Ovary (tissue), 7 donors: ENCODE measurements at regions not wholly inside any gene's neighbourhood (a gene's known extent, or its start where the extent isn't known, plus 50 kb on each side); places are given as distances from the start of the nearest gene placed in this dataset.

Experiments
- DNase-seq, 5 donors: peaks; one replicate each; pipeline ENCODE4 v3.0.0-alpha.2; 2019 to 2020
- H3K27ac ChIP-seq, 2 donors: fragments of 200-600 bp; one replicate each; pipeline versions ENCODE4 v1.5.1 to v1.8.0; 2019 to 2022
- H3K27me3 ChIP-seq: fragments of 200-600 bp; one replicate; pipeline ENCODE4 v1.8.0; 2022
- H3K36me3 ChIP-seq: fragments of 200-600 bp; sonication (generic); one replicate; pipeline ENCODE4 v1.5.1; 2019
- H3K4me1 ChIP-seq: one replicate; pipeline ENCODE4 v1.8.1; 2013; ENCODE audit warnings: mild to moderate bottlenecking, moderate library complexity; ENCODE audit not compliant: insufficient read depth
- H3K4me3 ChIP-seq: fragments of 200-600 bp; sonication (generic); one replicate; pipeline ENCODE4 v1.5.1; 2017
- H3K9me3 ChIP-seq, 2 donors: fragments of 200-600 bp in 1 of 2; sonication (generic) in 1 of 2; one replicate each; pipeline versions ENCODE4 v1.5.1 to v1.8.1; 2013 to 2019; ENCODE audit warnings: mild to moderate bottlenecking in 1 of 2, moderate library complexity in 1 of 2
- CTCF ChIP-seq, 3 donors: fragments of 450-650 bp in 2 of 3; fragments of 200-600 bp in 1 of 3; IDR thresholded peaks; one replicate each; pipeline versions ENCODE4 v1.5.1 to v1.8.0; 2016 to 2022; ENCODE audit warnings: antibody characterized with exemption in 3 of 3, mild to moderate bottlenecking in 1 of 3
- EP300 ChIP-seq: sonication (generic); formaldehyde crosslinking; IDR thresholded peaks from one replicate; pipeline ENCODE4 v1.6.1; 2017; ENCODE audit warnings: antibody characterized with exemption
- POLR2A ChIP-seq: fragments of 450-650 bp; IDR thresholded peaks from one replicate; pipeline ENCODE4 v1.6.1; 2017; ENCODE audit warnings: antibody characterized with exemption, mild to moderate bottlenecking, moderate library complexity
- WGBS, 3 donors: extraction: QIAGEN DNeasy Blood & Tissue Kit in 1 of 3; methylation state at CpG; one replicate each; pipeline versions ENCODE4 v1.1.5 to v1.1.7; 2013 to 2017; 5-methylcytosine and 5-hydroxymethylcytosine counted together
- intact Hi-C, 4 donors: fragments of 100-400 bp; cut with DNase I; formaldehyde crosslinking; loops; one replicate each; pipeline versions ENCODE4 v1.11.0 to v1.15.1; 2022 to 2023
- donor health status: DM: no; HTN: no; CAD: no; lungs with moderate emphysema.
- donor health status: DM: no; HTN: no; CAD: no.
- donor health status: Bipolar disorder and iron deficiency.
- donor health status: DM: no; HTN: no; CAD: no.
- donor health status: DM: yes; HTN: yes; CAD: no.

GRCh38 chr10:69684020-69684980, 54.3 kb downstream of the FAM241B start:
- no peak for TF ChIP-seq CTCF (IDR thresholded peaks at IDR 0.05)
- no peak for TF ChIP-seq POLR2A
- no peak for TF ChIP-seq EP300
- H3K27ac ChIP-seq: no peak overlapping the region
- H3K27me3 ChIP-seq: no peaks in the 10 kb centered on the region
- H3K4me1 ChIP-seq: peaks cover 1% of the 10 kb centered on the region
- H3K9me3 ChIP-seq: no peaks in the 10 kb centered on the region
- DNase-seq: peak in 4 of 5 donors; percentile 34 to 73 (median 44)
- no peaks in the 10 kb centered on the region for H3K36me3 ChIP-seq
- intact Hi-C loops: no loop called here
- WGBS, 3 donors: 22 to 31% (median 24%) methylated on average over 17 of the region's 17 CpGs
- no peak overlapping the region for H3K4me3 ChIP-seq

- H3K4me3 ChIP-seq: no peak overlapping the region
- TF ChIP-seq POLR2A (no peak), CTCF (IDR thresholded peaks at IDR 0.05) (no peak), EP300 (no peak)
- no peak overlapping the region for H3K27ac ChIP-seq
- 54 to 63% (median 59%) methylated on average over 4 of the region's 4 CpGs for WGBS, 3 donors
- DNase-seq: no peak
- H3K4me1 ChIP-seq: peaks cover 1% of the 10 kb centered on the region
- no peaks in the 10 kb centered on the region for H3K9me3 ChIP-seq
- intact Hi-C loops: no loop called here
- no peaks in the 10 kb centered on the region for H3K27me3 ChIP-seq
- H3K36me3 ChIP-seq: no peaks in the 10 kb centered on the region
Measured at GRCh38 chr10:69684981-69685353, 54.9 kb downstream of the FAM241B start.

DNA sequence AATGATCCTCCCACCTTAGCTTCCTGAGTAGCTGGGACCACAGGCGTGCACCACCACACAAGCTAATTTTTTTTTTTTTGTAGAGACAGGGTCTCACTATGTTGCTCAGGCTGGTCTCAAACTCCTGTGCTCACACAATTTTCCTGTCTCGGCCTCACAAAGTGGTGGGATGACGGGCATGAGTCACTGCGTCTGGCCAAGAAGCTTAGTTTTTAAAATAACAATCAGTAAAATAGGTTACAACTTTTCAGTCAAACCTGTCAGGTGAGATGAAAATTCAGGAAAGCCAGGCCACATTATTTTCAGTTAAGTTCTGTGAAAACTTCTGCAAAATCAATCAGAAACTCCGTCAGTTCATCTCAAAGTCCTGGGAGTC, 55.4 kb downstream of the FAM241B start:
- Histone ChIP-seq H3K4me3 (no peak overlapping the region), H3K4me1 (peaks cover 1% of the 10 kb centered on the region), H3K36me3 (no peaks in the 10 kb centered on the region), H3K27ac (no peak overlapping the region), H3K27me3 (no peaks in the 10 kb centered on the region), H3K9me3 (no peaks in the 10 kb centered on the region)
- WGBS, 3 donors: 67 to 75% (median 74%) methylated on average over 5 of the region's 5 CpGs
- no peak for DNase-seq
- TF ChIP-seq POLR2A (no peak), CTCF (IDR thresholded peaks at IDR 0.05) (no peak), EP300 (no peak)
- intact Hi-C loops: no loop called here

DNA sequence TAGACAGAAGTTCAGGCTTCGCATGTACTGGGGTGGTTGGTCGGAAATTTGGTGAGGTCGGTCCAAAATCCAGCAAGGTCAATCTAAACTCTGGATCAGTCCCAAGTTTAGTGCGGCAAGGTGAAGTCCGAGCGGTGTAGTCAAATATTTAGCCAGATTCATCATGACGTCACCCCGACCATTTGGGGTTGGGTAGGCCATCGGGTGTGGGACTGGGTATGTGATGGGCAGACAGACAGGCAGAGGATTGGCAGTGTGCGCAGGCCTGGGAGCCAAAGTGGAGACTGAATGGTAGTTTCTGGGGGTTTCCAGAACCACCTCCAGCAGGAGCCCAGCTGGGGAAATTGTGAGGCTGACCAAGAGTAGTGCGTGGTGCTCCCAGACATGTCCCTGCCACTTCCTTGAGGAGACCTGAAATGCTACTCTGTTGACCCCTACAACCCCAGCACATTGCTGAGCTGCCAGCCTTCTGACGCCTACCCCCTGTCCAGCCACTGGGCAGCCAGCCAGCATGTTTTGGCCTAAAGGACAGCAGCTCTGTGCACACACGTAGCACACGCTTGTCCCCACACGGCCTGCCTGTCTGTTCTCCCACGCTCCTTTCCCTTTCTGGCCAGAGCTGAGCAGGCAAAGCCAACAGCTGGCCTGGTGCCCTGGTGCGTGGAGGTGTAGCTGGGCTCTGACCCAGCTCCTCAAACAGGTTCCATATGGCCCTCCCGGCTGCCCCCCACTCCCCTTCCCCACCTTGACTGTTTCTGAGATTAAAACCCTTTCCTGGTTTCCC, 55.9 kb downstream of the FAM241B start:
- WGBS, 3 donors: 67 to 73% (median 68%) methylated on average over 18 of the region's 18 CpGs
- Histone ChIP-seq H3K4me3 (no peak overlapping the region), H3K27me3 (no peaks in the 10 kb centered on the region), H3K4me1 (peaks cover 1% of the 10 kb centered on the region), H3K9me3 (no peaks in the 10 kb centered on the region), H3K27ac (no peak overlapping the region), H3K36me3 (no peaks in the 10 kb centered on the region)
- DNase-seq: peak in 3 of 5 donors; percentile 27 to 49 (median 31)
- no peak for TF ChIP-seq EP300
- no peak for TF ChIP-seq CTCF (IDR thresholded peaks at IDR 0.05)
- no peak for TF ChIP-seq POLR2A
- intact Hi-C loops: no loop called here
